Body of pancreas (tissue), 4 donors: ENCODE measurements at regions not wholly inside any gene's neighbourhood (a gene's known extent, or its start where the extent isn't known, plus 50 kb on each side); places are given as distances from the start of the nearest gene placed in this dataset.

Experiments used
- ATAC-seq: fragments of 150-250 bp; one replicate; pipeline ENCODE4 v1.9.1; 2016
- DNase-seq, 4 donors: peaks; one replicate each; pipeline ENCODE4 v3.0.0-alpha.2; 2019
- H3K27ac ChIP-seq, 4 donors: fragments of 200-600 bp; sonication (generic); 1 replicate in 3 of 4; 2 replicates in 1 of 4; pipeline versions ENCODE4 v1.5.1 to v1.6.1; 2016 to 2019; ENCODE audit warnings: mild to moderate bottlenecking in 1 of 4, mixed read lengths in 1 of 4, moderate library complexity in 1 of 4
- H3K27me3 ChIP-seq, 2 donors: fragments of 200-600 bp; sonication (generic); one replicate each; pipeline ENCODE4 v1.6.0; 2016; ENCODE audit warnings: mild to moderate bottlenecking in 1 of 2
- H3K36me3 ChIP-seq, 2 donors: fragments of 200-600 bp; sonication (generic); replicated peaks in 1 of 2; 2 replicates each; pipeline ENCODE4 v1.5.1; 2016; ENCODE audit warnings: low read depth in 2 of 2; ENCODE audit not compliant: insufficient read depth in 1 of 2
- H3K4me1 ChIP-seq: fragments of 200-600 bp; sonication (generic); one replicate; pipeline ENCODE4 v1.6.0; 2016
- H3K4me3 ChIP-seq, 2 donors: fragments of 200-600 bp; sonication (generic); 1 replicate in 1 of 2; 2 replicates in 1 of 2; pipeline ENCODE4 v1.5.1; 2016 to 2019
- H3K9me3 ChIP-seq, 3 donors: fragments of 200-600 bp; sonication (generic); 1 replicate in 2 of 3; 2 replicates in 1 of 3; pipeline ENCODE4 v1.5.1; 2016
- POLR2A ChIP-seq, 3 donors: fragments of 450-650 bp; IDR thresholded peaks; one replicate each; pipeline ENCODE4 v1.6.1; 2016; ENCODE audit warnings: antibody characterized with exemption in 3 of 3, mild to moderate bottlenecking in 2 of 3
- WGBS, 2 donors: methylation state at CpG; one replicate each; pipeline ENCODE4 v1.1.5; 2017; 5-methylcytosine and 5-hydroxymethylcytosine counted together
- intact Hi-C: fragments of 100-400 bp; cut with DNase I; formaldehyde crosslinking; loops from one replicate; pipeline ENCODE4 v1.15.1; 2023
- TF ChIP-seq, protein P1 (sequence below), 7 experiments: fragments of 450-650 bp in 4 of 7; fragments of 200-600 bp in 3 of 7; sonication (generic) in 3 of 7; IDR thresholded peaks; one replicate each; pipeline ENCODE4 v1.5.1; 2016 to 2019; ENCODE audit warnings: antibody characterized with exemption in 7 of 7

DNA sequence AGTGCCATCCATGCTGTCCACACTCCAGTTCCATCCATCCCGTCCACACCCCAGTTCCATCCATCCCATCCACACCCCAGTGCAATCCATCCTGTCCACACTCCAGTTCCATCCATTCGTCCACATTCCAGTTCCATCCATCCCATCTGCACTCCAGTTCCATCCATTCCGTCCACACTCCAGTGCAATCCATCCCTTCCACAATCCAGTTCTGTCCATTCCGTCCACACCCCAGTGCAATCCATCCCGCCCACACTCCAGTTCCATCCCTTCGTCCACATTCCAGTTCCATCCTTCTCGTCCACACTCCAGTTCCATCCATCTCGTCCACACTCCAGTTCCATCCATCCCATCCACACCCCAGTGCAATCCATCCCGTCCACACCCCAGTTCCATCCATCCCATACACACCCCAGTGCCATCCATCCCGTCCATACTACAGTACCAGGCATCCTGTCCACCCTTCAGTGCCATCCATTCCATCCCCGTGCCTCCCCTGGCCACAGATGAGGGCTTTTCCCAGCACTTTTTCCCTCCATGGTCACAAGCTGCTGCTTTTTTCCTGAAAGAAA, 704.0 kb downstream of the BRD1 start:
- 73 to 78% methylated on average over 11 of the region's 11 CpGs for WGBS, 2 donors
- H3K36me3 ChIP-seq, result no peaks in the 10 kb centered on the region
- no peaks in the 10 kb centered on the region for H3K27me3 ChIP-seq
- H3K4me3 ChIP-seq, result no peak overlapping the region
- ATAC-seq (no peak), DNase-seq (no peak)
- H3K27ac ChIP-seq, result no peak overlapping the region
- intact Hi-C loops, result no loop called here
- TF ChIP-seq, protein P1, sequence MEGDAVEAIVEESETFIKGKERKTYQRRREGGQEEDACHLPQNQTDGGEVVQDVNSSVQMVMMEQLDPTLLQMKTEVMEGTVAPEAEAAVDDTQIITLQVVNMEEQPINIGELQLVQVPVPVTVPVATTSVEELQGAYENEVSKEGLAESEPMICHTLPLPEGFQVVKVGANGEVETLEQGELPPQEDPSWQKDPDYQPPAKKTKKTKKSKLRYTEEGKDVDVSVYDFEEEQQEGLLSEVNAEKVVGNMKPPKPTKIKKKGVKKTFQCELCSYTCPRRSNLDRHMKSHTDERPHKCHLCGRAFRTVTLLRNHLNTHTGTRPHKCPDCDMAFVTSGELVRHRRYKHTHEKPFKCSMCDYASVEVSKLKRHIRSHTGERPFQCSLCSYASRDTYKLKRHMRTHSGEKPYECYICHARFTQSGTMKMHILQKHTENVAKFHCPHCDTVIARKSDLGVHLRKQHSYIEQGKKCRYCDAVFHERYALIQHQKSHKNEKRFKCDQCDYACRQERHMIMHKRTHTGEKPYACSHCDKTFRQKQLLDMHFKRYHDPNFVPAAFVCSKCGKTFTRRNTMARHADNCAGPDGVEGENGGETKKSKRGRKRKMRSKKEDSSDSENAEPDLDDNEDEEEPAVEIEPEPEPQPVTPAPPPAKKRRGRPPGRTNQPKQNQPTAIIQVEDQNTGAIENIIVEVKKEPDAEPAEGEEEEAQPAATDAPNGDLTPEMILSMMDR (IDR thresholded peaks at IDR 0.05), result no peak
- TF ChIP-seq POLR2A (IDR thresholded peaks at IDR 0.05), result no peak
- H3K9me3 ChIP-seq, result no peaks in the 10 kb centered on the region
- H3K4me1 ChIP-seq, result peaks cover 10% of the 10 kb centered on the region

DNA sequence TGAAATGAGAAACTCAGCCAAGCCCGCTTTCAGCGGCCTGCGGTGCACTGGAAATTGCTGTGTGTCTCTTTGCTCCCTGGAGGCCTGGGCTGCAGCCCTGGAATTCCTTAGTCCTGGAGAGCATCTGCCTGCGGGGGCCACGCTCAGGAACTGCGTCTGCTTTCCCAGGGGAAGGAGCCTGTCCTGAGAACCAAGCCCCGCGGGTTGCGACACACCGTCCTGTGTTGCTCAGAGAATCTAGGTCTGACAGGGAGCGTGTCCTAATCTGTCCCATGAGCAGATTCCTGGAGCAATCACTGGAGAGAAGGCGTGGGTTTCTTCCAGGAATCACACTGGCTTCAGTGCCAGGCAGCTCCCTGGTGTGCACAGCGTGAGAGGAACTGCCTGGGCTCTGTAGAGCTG, 708.1 kb downstream of the BRD1 start:
- 64 to 84% methylated on average over 6 to 13 of the region's 13 CpGs for WGBS, 2 donors
- intact Hi-C loops, result no loop called here
- Histone ChIP-seq H3K4me1 (peaks cover 3% of the 10 kb centered on the region), H3K9me3 (no peaks in the 10 kb centered on the region), H3K27me3 (no peaks in the 10 kb centered on the region), H3K36me3 (no peaks in the 10 kb centered on the region), H3K27ac (no peak overlapping the region), H3K4me3 (no peak overlapping the region)
- ATAC-seq (peak; percentile 55), DNase-seq (peak in 2 of 4 donors; percentile 12 to 25)
- TF ChIP-seq POLR2A (IDR thresholded peaks at IDR 0.05), result no peak
- TF ChIP-seq, protein P1 (IDR thresholded peaks at IDR 0.05), result no peak

DNA sequence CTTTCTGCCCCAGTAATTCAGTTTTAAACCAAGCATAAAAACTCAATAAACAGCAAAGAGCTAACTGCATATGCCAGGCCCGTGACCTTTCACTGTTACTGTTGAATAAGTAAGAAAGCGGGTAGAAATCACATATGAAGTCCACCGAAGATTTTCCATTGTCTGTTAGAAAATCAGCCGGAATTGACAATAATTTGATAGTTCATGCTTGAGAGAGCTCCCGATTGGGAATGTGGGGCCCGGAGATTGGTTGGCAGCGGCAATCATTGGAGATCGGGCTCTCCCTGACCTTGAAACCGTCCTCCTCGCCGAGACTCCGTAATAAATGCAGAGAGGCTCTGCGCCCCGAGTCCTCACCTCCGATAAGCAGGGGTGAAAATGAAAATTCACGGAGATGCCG, 709.6 kb downstream of the BRD1 start:
- Histone ChIP-seq H3K9me3 (no peaks in the 10 kb centered on the region), H3K4me3 (no peak overlapping the region), H3K27ac (no peak overlapping the region), H3K27me3 (no peaks in the 10 kb centered on the region), H3K4me1 (no peaks in the 10 kb centered on the region), H3K36me3 (no peaks in the 10 kb centered on the region)
- 89 to 90% methylated on average over 17 of the region's 17 CpGs for WGBS, 2 donors
- DNase-seq, result no peak
- ATAC-seq, result no peak
- intact Hi-C loops, result no loop called here
- TF ChIP-seq, protein P1 (IDR thresholded peaks at IDR 0.05), result no peak
- no peak for TF ChIP-seq POLR2A (IDR thresholded peaks at IDR 0.05)

DNA sequence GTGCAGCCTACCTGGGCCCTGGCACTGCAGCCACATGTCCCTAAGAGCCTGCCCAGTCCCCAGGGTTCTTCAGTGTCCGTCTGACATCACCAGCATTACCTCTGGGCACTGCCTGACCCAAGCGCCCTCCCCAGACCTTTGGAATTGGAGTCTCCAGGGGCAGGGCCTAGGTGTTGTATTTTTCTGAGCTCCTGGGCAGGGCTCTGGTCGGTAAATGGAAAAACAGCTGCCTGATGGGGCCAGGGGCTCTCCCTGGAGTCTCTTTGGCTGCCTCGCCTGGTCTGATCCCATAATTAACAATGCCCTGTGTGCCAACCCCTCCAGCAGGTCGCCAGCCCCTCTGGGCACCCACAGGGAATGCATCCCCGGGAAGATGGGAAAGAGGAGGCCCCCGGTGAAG, 710.2 kb downstream of the BRD1 start:
- Histone ChIP-seq H3K27ac (no peak overlapping the region), H3K4me3 (no peak overlapping the region), H3K36me3 (no peaks in the 10 kb centered on the region), H3K9me3 (no peaks in the 10 kb centered on the region), H3K4me1 (no peaks in the 10 kb centered on the region), H3K27me3 (no peaks in the 10 kb centered on the region)
- DNase-seq (no peak), ATAC-seq (no peak)
- WGBS, 2 donors, result 73 to 77% methylated on average over 7 of the region's 7 CpGs
- intact Hi-C loops, result no loop called here
- TF ChIP-seq, protein P1 (IDR thresholded peaks at IDR 0.05), result no peak
- TF ChIP-seq POLR2A (IDR thresholded peaks at IDR 0.05), result no peak

DNA sequence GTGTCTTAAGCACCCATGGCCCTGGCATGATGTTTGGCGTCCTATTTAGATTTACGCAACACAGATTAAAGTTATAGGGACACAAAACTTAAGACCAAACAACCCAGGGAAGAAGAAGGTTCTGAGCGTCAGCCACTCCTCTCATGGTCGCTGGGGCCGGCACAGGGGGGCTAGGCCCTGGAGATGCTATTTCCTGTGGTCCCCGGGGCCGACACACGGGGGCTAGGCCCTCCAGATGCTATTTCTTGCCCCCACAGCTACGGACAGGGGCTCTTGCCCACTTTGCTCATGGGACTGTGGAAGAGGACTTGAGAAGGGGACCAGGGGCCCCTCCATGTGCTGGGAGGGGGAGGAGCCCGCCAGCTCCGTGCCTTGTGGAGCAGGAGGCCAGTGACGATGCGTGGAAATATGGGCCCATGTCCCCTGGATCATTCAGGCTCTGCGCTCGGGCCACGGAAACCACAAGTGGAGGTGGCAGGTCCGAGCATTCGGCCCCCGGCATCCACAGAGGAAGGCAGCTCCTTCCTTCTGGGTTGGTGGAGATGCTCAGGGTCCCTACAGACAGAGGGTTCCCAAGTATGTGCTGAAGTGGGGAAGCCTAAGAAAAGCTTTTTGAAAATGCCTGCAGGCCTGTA, 711.1 kb downstream of the BRD1 start:
- no peak for TF ChIP-seq POLR2A (IDR thresholded peaks at IDR 0.05)
- TF ChIP-seq, protein P1 (IDR thresholded peaks at IDR 0.05), result no peak
- DNase-seq (no peak), ATAC-seq (no peak)
- no peak overlapping the region for H3K27ac ChIP-seq
- WGBS, 2 donors, result 78 to 92% methylated on average over 4 to 19 of the region's 19 CpGs
- H3K9me3 ChIP-seq, result no peaks in the 10 kb centered on the region
- intact Hi-C loops, result no loop called here
- no peaks in the 10 kb centered on the region for H3K27me3 ChIP-seq
- no peaks in the 10 kb centered on the region for H3K4me1 ChIP-seq
- H3K4me3 ChIP-seq, result no peak overlapping the region
- H3K36me3 ChIP-seq, result no peaks in the 10 kb centered on the region
